ENCODE measurements at regions not wholly inside any gene's neighbourhood (a gene's known extent, or its start where the extent isn't known, plus 50 kb on each side); places are given as distances from the start of the nearest gene placed in this dataset.

DNA sequence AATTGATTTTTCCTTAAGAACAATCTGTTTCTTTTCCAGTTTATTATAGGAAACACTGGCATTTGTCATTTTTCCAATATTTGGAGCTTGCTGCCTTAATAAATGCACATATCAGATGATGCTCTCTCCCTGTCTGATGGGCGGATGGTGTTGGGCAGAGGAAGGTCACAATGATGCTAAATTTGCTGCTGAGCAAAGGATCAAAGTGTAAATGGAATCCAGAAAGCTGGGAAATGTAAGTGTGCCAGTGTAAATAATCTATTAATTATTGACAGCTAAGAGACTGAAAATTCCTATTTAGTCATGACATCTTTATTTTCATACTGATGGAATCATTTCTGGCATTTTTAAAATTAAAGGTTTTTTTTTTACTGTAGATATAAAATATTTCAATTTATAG, 243.2 kb downstream of the PTBP2 start:
- DNase-seq (ENCODE audit: low spot score), result no peak

DNA sequence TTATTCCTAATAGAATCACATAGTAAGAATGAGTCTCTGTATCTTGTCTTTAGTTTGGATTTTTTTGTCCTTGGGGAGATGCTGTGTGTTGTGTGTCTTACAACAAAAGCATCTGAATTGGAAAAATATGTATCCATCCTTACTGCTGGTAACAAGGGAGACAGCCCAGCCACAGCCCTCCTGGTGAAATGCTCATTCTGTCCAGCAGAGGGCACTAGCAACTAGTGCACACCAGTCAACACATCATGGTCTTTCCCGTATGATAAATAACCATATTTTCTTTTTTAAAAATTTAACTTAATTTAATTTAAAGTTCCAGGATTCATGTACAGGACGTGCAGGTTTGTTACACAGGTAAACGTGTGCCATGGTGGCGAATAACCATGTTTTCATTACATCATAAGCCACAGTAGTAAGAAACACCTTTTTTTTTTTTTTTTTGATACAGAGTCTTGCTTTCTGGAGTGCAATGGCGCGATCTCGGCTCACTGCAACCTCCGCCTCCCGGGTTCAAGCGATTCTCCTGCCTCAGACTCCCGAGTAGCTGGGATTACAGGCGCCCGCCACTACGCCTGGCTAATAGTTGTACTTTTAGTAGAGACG, 245.1 kb downstream of the PTBP2 start:
- DNase-seq (ENCODE audit: low spot score), result peak; percentile 77

DNA sequence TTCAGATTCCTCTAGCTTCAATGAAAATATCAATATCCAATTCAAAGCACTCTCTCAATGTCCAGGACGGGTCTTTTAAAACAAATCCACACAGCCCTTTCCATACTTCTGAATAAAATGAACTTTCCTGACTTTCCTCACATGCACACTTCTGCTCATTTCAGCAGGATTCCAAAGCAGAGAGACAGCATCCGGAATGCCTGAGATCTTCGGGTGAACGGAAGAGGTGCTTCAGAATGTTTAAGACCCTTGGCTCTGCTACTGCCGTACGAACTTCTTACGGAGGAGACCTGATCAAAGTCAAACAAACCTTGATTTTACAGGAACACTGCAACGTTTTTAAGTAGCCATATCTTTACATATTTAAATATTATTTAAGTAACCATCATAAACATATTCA, 245.7 kb downstream of the PTBP2 start:
- DNase-seq (ENCODE audit: low spot score), result no peak

- no peak for DNase-seq (ENCODE audit: low spot score)
These were observed 247.0 kb downstream of the PTBP2 start for GRCh38 chr1:96968541-96968940.

- DNase-seq (ENCODE audit: low spot score), result no peak
These were observed 247.4 kb downstream of the PTBP2 start for GRCh38 chr1:96968983-96969382.

GRCh38 chr1:96969656-96970163, 248.1 kb downstream of the PTBP2 start:
- DNase-seq (ENCODE audit: low spot score), result no peak

DNA sequence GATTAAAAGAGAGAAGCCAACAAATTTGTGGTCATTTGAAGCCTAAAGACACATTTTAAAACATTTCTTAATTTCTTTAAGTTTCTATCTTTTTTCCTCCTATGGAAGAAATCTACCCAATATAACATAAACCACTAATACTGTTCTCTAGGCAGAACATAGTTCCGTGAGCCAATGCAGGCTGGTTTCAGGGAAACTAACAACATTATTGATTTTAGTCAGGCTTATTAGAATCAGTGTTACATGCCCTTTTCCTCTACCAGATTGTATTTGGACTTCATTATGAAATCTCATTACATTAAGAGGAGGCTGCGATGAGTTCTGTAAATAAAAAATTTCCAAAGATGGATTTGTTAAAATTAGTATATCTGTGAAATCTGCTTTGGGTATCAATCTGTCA, 249.9 kb downstream of the PTBP2 start:
- no peak for DNase-seq (ENCODE audit: low spot score)

DNA sequence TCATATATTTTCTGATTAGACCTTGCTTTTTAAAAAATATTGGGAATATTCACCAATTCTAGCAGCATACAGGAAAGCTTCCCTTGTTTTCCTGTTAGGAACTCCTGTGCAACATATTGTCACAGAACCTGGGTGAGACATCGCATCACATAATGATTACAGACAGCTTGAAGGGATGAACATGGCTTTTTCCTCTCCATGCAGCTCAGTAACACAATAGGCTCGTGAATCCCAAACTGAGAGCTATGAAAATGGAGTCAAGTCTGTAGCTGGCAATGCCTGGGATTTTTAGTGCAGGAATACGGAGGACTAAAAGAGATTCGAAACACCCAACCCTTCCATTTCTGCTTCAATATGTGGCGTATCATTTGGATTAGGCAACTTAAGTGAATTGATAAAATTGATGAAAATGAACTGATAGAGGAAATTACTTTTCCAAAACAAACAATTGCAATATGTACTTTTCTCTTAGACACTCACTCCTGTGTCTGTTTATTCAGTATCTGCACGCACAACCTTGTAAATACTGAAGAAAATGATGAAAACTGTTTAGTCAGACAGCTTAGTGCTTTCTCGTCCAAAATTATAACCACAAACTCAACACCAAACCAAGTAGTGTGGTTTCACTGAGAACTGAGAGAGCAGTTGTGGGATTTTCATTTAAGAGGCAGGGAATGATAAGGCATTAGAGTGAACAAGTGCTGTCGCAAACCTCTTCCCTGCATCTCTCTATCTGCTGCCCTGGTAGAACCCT, 250.4 kb downstream of the PTBP2 start:
- no peak for DNase-seq (ENCODE audit: low spot score)

- DNase-seq (ENCODE audit: low spot score), result no peak
These were observed 252.0 kb downstream of the PTBP2 start for GRCh38 chr1:96973605-96974004.

- DNase-seq (ENCODE audit: low spot score), result no peak
These were observed 256.9 kb downstream of the PTBP2 start for GRCh38 chr1:96978444-96978843.

- no peak for DNase-seq (ENCODE audit: low spot score)
These were observed 257.3 kb downstream of the PTBP2 start for GRCh38 chr1:96978901-96979300.

- no peak for DNase-seq (ENCODE audit: low spot score)
These were observed 258.0 kb downstream of the PTBP2 start for GRCh38 chr1:96979304-96980268.

- no peak for DNase-seq (ENCODE audit: low spot score)
These were observed 258.9 kb downstream of the PTBP2 start for GRCh38 chr1:96980448-96980847.

DNA sequence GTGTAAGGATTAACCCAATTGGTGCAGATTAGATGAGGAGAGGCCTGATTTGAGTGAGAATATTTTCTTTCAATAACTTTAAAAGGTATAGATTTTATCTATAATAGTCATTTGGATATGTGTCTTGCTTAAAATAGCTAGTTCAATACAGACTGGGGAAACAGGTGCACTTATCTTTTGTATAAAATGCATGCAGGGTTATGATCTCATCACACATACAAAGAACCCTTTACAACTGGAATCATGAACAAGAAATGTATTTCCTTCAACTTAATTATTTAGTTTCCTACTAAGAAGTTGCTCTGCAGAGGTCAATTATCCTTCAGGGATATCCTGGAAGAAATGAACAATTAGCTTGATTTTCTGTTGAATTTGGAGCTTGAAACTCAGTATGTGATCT, 259.6 kb downstream of the PTBP2 start:
- no peak for DNase-seq (ENCODE audit: low spot score)

DNA sequence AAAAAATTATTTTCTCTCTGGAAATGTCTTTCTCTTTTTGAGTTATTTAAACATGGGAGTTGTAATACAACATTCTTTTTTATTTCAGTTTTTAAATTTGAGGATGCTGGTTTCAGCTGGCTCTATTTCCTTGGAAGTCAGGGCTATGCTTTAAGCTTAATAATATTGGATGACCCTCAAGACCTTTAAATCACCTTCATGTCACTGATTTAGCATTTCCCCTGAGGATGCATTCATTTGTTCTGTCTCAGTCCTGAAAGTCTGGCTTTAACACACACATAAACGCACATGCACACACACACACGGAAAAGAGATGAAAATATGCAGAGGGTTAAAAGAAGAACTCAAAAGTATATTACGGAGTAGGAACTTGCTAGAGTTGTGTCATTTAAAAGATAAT, 260.5 kb downstream of the PTBP2 start:
- DNase-seq (ENCODE audit: low spot score), result no peak

DNA sequence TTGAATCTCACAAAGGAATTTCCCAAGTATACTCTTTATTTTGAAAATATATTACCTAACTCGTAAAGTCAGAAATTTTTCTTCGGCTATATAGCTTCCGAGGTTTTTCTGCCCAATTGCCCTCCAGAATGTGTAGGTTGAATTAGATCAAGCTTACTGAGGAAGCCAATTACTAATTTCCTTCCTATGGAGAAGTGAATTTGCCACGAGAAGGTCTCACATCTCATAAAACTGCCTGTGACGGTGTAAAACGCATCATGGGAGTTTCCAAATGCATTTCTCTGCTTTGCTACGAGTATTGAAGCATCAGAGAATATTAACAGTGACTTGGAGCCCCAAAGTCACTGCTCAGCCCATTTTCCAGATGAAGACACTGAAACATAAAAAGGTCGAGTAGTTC, 262.3 kb downstream of the PTBP2 start:
- DNase-seq (ENCODE audit: low spot score), result no peak

GRCh38 chr1:96987186-96987703, 265.7 kb downstream of the PTBP2 start:
- DNase-seq (ENCODE audit: low spot score), result no peak

GRCh38 chr1:96989302-96989701, 267.7 kb downstream of the PTBP2 start:
- DNase-seq (ENCODE audit: low spot score), result no peak

GRCh38 chr1:96990136-96990535, 268.6 kb downstream of the PTBP2 start:
- DNase-seq (ENCODE audit: low spot score), result no peak

DNA sequence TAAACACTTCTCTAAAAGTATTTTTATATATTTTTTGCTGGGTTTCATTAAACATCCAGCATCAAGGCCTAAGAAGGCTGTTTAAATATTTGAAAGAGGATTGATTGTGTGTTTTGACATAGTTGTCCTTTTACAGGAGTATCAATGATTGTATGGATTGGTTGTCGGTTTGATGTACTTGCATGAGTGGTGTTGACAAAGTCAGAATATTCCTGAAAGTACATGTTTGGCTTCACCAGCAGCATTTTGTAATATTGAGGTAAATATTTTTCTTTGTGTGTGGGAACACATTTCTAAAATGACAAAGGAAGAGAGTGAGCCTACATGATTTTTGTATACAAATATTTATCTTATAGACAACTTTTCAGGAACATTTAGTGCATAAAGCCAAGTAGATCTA, 269.7 kb downstream of the PTBP2 start:
- DNase-seq (ENCODE audit: low spot score), result no peak

DNA sequence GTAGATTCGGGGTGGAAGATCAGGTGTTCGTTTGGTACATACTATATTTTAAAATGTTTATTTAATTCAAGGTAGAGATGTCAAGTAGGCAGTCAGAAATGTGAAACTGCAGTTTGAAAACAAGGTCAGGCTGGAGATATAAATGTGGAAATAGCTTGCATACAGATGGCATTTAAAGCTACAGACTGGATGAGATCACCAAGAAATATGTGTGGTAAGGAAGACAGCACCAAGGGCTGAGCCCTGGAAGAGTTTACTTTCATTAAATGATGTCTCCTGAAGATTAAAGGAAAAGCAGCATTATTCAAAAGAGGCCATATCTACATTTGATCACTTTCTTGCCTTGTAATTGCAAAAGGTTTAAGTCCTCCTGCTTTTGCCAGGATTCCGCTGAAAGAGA, 271.3 kb downstream of the PTBP2 start:
- no peak for DNase-seq (ENCODE audit: low spot score)

GRCh38 chr1:96995351-96995750, 273.8 kb downstream of the PTBP2 start:
- no peak for DNase-seq (ENCODE audit: low spot score)
